Stimulated activated CD4-positive, alpha-beta T cell treated with anti-CD3 and anti-CD28 coated beads, Interleukin-4, amount 100 ng/mL, for 4 hours (primary cell): ENCODE measurements at regions not wholly inside any gene's neighbourhood (a gene's known extent, or its start where the extent isn't known, plus 50 kb on each side); places are given as distances from the start of the nearest gene placed in this dataset.

Source experiments
- DNase-seq, 2 experiments: peaks; one replicate each; pipeline ENCODE4 v3.0.0-alpha.2; 2020

DNA sequence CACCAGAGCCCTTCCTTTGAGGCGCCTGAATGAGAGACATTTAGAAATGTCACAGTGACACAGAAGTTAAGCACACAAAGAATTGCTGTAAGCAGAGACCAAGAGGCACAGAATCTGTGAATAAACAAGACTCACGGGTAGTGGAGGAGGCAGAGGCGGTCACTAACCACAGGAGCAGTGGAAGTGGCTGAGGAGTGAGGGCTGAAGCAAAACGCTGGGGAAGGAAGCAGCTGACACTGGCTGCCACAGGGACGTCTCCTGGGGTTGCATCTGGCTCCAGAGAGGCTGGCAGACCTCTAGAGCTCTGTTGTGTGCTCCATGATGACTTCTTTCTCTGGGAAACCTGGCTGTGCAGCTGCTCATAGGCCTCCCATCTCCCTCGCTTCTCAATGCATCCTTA, 65.0 kb upstream of the SLC2A12 start:
- DNase-seq, result no peak

DNA sequence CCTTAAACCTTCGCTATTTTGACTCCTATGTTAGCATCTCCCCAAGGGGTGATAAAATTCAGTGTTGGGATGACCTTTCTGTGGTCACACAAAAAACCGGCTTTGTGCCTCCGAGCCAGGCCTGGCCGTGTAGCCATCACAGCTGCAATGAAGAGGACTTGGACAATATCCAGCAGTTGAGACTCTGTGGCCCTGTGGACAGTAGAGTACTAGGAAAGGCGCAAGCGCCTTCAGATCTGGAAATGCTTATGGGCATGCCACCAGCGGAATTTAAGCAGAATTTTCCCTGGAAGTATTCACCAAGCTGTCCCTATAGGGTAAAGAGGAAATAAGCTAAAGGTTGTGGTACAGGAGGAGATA, 63.3 kb upstream of the SLC2A12 start:
- no peak for DNase-seq

DNA sequence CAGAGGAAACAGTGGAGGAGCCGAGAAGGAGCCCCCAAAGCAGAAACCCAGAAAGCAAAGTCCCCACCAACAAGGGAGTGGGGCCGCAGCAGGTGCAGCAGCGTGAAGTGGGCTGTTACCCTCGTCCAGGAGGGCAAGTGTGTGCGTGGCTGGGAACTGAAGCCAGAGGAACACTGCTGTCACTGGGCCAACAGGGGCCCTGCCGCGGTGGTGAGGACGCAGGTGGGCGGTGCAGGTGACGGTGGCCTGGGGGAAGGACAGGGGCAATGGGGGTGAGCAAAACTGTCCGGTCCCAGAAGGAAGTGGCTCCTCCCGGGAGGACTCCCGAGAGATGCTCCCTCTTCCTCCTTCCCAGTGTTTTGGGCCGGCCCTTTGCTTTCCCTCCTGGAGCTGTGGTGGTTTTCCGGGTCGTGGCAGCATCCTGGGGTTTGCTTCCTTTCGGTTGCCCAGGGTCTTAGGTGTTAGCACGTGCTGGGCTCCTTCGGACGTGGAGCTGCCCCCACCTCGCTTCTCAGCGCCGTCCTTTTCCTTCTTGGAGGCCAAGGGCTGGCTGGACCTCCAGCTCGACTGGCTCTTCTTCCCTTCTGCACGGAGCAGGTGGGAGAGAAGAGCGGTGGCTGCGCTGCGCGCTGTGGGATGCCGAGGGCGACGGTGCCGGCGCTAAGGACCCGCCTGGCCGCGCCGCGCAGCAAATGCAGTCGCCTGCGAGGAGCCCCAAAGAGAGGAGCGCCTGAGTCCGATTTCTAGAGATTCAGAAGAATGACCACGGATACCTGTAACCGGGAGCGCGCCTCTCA, 62.7 kb upstream of the SLC2A12 start:
- no peak for DNase-seq

DNA sequence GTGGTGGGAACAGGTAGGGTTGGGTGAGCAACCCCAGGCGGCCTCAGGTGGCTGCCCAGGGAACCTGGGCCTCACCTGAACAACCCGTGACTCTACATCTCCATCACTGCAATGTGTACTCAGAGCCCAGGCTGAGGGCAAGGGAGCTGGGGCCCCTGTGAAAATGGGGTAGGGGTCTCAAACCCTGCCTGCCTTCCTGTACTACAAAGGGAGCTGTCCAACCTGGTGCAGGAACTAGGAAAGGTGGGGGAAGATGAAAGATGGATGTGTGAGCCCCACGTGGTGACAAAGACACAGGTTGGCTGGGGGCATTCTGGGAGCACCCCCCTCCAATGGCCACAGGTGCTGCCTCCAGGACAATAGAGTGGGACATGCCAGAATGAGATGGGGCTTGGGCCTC, 62.1 kb upstream of the SLC2A12 start:
- no peak for DNase-seq

DNA sequence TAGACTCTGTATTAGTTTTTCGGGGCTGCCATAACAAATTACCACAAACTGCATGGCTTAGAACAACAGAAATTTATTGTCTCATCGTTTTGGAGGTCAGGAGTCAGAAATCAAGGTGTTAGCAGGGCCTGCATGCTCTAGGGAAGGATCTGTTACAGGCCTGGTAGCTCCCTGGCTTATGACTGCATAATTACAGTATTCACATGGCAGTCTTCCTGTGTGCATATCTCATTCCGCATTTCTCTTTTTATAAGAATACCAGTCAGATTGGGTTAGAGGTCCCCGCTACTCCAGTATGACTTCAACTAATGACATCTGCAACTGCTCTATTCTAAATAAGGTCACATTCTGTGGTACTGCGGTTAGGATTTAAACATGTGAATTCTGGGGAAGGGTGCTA, 59.3 kb upstream of the SLC2A12 start:
- DNase-seq, result no peak

DNA sequence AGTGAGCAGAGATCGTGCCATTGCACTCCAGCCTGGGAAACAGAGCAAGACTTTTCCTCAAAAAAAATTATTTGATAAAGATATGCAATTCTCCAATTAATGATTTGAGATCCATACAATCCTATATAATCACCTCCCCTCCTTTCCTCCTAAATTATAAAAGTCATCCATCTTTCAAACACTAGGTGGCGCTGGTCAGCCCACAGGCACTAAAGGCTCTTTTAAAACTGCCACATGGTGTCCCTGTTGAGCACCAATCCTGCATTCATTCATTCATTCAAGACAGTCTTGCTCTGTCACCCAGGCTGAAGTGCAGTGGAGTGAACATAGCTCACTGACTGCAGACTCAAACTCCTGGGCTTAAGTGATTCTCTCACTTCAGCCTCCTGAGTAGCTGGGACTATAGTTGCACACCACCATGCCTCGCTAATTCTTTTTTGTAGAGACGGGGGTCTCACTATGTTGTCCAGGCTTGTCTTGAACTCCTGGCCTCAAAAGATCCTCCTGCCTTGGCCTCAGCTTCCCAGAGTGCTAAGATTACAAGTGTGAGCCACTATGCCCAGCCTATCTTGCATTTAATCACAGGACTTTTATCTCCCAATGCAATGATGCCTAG, 58.7 kb upstream of the SLC2A12 start:
- peak in 1 of 2 experiments; percentile 3 for DNase-seq

DNA sequence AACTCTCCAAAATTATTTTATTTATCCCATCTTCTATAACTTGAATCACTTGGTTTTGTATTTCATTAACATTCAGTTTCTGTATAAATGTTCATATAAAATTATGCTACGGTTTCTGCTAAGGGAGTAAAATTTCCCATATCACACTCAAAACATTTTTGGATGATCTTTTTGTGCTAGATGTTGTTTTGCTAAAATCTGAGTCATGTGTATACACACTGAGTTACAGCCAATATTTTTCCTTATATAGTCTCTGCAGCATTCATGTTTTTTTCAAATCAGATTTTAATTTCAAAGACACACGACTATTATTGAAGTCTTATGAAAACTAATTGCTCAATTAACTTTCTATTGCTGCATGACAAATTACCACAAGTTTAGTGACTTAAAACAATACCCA, 54.3 kb upstream of the SLC2A12 start:
- no peak for DNase-seq

DNA sequence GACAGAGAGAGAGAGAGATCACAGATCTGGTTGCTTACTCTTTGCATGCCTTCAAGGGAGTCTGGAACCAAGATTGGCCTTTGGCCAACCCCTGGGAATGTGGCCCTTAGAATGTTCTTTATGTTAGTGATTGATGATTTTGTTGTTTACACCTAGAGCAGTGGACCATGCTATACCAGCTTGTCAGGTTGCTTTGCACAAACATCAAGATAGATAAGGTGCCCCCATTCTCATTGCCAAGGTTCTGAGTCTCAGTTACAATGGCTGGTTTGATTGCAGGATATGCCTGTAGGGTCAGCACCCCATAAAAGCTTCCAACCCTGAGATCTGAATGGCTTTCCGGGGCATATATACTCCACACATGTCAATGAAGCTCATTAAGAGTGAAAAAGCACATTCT, 53.5 kb upstream of the SLC2A12 start:
- DNase-seq, result no peak

DNA sequence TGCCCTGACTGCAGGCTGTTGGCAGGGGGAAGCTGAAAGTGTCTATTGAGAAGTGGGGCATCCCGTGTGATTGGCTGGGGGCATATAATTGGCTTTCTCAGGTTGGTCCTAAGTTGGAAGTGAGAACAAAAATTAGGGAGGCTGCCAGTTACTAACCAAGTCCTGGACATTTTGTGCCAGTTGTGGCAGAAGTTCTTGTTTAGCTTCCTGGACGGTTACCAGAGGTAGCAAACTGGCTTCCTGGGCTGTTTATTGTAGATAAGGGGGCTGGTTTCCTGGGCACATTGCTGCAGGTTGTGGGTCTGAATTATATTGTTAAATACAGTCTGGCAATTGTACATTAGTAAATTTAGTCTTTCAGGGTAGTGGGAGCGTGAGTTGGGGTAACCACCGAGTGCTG, 50.6 kb upstream of the SLC2A12 start:
- no peak for DNase-seq
